AG04449 (cell line): ENCODE measurements at regions not wholly inside any gene's neighbourhood (a gene's known extent, or its start where the extent isn't known, plus 50 kb on each side); places are given as distances from the start of the nearest gene placed in this dataset.

ENCODE experiments used
- CTCF ChIA-PET: fragments of 350-600 bp; formaldehyde crosslinking; extraction: SDS; loops from one replicate; lab custom pipeline; 2021; ENCODE audit warnings: antibody characterized with exemption; lab: Yijun Ruan, JAX
- POLR2A ChIA-PET: fragments of 400-600, 350-600 bp; formaldehyde crosslinking; extraction: SDS; loops from one replicate; lab custom pipeline; 2020; ENCODE audit warnings: antibody characterized with exemption, inconsistent platforms; lab: Yijun Ruan, JAX
- DNase-seq: peaks from one replicate; pipeline ENCODE4 v3.0.0-alpha.2; 2010; ENCODE audit warnings: low read depth, low spot score
- H3K4me3 ChIP-seq: 2 replicates; pipeline ENCODE4 v1.5.1; 2011; ENCODE audit warnings: low read depth, mild to moderate bottlenecking, control low read depth, low read length
- TF ChIP-seq, protein P1 (sequence below): IDR thresholded peaks from one replicate; pipeline ENCODE4 v1.5.1; 2011; ENCODE audit warnings: mild to moderate bottlenecking, moderate library complexity, low read length, control low read depth, inconsistent platforms; ENCODE audit not compliant: insufficient read depth; ENCODE audit errors: missing control alignments

DNA sequence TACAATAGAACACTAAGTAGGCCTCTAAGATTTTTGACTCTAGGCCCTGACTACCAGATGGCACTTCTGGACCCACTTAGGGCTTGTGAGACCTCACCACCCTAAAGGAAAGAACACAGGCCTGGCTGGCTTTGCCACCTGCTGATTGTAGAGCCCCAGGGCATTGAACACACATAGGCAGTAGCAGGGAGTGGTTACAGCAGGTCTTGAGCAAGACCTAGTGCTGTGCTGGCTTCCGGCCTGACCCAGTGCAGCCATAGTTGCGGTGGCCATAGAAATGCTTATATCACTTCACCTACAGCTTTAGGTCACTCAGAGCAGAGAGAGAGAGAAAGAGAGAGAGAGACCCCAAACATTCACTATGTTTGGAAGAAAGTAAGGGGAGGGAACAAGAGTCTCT is 223.2 kb downstream of the LRATD1 start:
- no peak overlapping the region for H3K4me3 ChIP-seq
- POLR2A ChIA-PET, result no interaction called here
- CTCF ChIA-PET, result no interaction called here
- no peak for DNase-seq
- TF ChIP-seq, protein P1, sequence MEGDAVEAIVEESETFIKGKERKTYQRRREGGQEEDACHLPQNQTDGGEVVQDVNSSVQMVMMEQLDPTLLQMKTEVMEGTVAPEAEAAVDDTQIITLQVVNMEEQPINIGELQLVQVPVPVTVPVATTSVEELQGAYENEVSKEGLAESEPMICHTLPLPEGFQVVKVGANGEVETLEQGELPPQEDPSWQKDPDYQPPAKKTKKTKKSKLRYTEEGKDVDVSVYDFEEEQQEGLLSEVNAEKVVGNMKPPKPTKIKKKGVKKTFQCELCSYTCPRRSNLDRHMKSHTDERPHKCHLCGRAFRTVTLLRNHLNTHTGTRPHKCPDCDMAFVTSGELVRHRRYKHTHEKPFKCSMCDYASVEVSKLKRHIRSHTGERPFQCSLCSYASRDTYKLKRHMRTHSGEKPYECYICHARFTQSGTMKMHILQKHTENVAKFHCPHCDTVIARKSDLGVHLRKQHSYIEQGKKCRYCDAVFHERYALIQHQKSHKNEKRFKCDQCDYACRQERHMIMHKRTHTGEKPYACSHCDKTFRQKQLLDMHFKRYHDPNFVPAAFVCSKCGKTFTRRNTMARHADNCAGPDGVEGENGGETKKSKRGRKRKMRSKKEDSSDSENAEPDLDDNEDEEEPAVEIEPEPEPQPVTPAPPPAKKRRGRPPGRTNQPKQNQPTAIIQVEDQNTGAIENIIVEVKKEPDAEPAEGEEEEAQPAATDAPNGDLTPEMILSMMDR, result no peak

DNA sequence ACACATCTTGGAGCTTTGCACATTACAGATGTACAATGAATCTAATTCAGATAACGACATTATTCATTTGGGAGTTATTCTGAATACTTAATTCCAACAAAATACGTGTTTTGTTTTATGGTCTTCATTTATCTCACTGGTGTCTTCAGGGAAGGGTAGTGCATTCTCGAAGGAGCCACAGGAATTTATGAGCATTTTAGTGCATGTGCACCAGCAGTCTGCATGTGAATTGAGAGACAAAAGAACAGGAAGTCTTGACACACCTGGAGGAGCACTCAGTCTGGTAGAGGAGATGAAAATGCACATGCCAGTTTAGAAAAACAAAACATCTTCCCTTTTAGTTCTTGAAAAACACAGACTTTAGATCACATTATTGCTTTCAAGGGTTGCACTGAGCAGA is 228.7 kb downstream of the LRATD1 start:
- TF ChIP-seq, protein P1, result no peak
- ChIA-PET CTCF (no interaction called here), POLR2A (no interaction called here)
- no peak overlapping the region for H3K4me3 ChIP-seq
- DNase-seq, result no peak

DNA sequence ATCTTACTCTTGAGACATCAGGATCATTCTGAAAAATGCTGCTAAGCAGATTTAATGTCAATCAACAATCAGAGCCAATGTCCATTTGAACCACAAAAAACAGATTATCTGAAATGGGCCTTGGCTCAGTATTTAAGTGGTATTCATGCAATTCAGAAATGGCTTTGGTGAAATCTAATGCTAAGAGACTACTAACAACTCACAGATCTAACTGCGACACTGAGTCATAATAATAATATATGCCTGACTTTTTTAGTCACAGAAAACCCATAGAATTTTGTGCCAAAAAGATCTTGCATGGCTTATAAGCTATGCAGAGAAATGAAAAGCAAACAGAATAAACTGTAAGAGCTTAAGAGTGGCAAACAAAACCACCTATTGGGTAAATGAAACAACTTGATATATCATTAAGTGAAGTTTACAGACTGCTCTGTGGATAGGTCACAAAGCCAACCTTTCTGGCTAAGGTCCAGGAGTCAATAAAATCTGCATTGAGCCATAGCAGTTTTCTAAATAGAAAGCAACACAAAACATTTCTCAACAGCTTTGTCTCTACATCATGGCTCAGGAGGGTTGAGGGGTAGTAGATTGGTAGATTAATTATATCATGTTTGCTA is 234.3 kb downstream of the LRATD1 start:
- no peak overlapping the region for H3K4me3 ChIP-seq
- no peak for DNase-seq
- TF ChIP-seq, protein P1, result no peak
- ChIA-PET POLR2A (no interaction called here), CTCF (no interaction called here)

DNA sequence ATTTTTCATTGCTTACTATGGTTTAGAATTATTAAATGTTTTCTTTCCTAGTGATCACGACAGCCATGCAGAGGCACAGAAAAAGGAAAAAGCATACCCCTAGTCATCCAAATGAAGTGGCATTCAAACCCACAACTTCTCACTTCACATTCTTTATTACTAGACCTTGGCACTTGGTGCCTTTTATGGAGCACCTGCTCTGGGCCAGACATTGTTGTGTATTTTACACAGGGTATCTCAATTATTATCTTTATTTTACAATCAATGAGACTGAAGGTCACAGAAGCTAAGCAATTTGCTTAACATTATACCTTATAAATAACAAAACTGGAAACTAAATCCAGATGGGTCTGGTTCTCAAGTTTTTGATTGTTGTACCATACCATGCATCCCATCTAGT is 235.3 kb downstream of the LRATD1 start:
- H3K4me3 ChIP-seq, result no peak overlapping the region
- CTCF ChIA-PET, result no interaction called here
- no peak for DNase-seq
- TF ChIP-seq, protein P1, result no peak
- POLR2A ChIA-PET, result no interaction called here

DNA sequence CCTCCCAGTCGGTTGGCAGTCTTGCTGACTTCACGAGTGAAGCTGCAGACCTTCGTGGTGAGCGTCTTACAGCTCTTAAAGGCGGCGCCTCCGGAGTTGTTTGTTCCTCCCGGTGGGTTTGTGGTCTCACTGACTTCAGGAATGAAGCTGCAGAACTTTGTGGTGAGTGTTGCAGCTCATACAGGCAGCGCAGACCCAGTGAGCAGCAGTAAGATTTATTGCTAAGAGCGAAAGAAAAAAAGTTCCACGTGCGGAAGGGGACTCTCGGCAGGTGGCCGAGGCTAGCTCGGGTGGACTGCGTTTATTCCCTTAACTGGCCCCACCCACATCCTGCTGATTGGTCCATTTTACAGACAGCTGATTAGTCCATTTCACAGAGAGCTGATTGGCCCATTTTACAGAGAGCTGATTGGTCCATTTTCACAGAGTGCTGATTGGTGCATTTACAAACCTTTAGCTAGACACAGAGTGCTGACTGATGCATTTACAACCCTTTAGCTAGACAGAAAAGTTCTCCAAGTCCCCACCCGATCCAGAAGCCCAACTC is 240.3 kb downstream of the LRATD1 start:
- TF ChIP-seq, protein P1, result no peak
- DNase-seq, result no peak
- H3K4me3 ChIP-seq, result no peak overlapping the region
- POLR2A ChIA-PET, result no interaction called here
- CTCF ChIA-PET, result no interaction called here

DNA sequence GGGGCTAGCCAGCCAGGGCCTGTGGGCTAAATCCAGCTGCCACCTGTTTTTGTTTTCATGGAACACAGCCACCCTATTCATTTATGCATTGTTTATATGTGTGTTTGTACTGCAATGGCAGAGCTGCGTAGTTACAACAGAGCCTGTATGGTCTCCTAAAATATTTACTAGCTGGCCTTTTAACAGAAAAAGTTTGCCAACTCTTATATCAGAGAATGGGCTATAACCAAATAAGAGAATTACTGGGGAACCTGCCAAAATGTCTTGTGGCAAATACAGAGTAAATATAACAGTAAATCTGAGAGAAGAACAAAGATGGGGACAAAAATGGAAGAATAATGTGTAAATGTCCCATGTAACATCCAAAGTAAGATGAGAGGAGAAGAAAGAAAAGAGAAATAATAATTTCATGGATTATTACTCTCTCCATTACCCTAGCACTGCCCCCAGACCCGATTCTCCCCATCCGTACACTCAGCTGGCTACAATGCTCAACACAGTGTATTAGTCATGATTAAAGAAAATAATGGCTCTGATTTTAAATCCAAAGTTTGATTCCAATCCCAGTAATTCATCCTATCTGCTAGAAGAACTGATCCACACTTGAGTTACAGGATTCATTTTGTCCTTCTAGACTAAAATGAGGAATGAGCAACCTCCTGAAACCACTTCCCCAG is 249.3 kb downstream of the LRATD1 start:
- POLR2A ChIA-PET, result no interaction called here
- TF ChIP-seq, protein P1, result no peak

More for the DNA sequence above, 249.3 kb downstream of the LRATD1 start:
- no peak overlapping the region for H3K4me3 ChIP-seq
- no peak for DNase-seq
- CTCF ChIA-PET, result no interaction called here
